B cell (primary cell): ENCODE measurements at regions not wholly inside any gene's neighbourhood (a gene's known extent, or its start where the extent isn't known, plus 50 kb on each side); places are given as distances from the start of the nearest gene placed in this dataset.

Source experiments
- CTCF ChIP-seq: fragments of 200-600 bp; IDR thresholded peaks from one replicate; pipeline ENCODE4 v1.8.0; 2022; ENCODE audit warnings: antibody characterized with exemption, mild to moderate bottlenecking
- EZH2 ChIP-seq: IDR thresholded peaks from 2 replicates; pipeline ENCODE4 v1.6.1; 2012; ENCODE audit warnings: borderline replicate concordance, low read depth, mild to moderate bottlenecking, moderate library complexity, low read length; ENCODE audit not compliant: insufficient read depth, poor library complexity, severe bottlenecking

- TF ChIP-seq CTCF (no peak), EZH2 (no peak)
These were observed 154.0 kb upstream of the MKI67 start for GRCh38 chr10:128280271-128280670.
